K562 (cell line): ENCODE measurements at regions not wholly inside any gene's neighbourhood (a gene's known extent, or its start where the extent isn't known, plus 50 kb on each side); places are given as distances from the start of the nearest gene placed in this dataset.

Source experiments
- ARHGAP35 ChIP-seq: fragments of 450-650 bp; IDR thresholded peaks from 2 replicates; pipeline ENCODE4 v1.6.1; 2018; ENCODE audit not compliant: partially characterized antibody
- BCLAF1 ChIP-seq, 2 experiments: fragments of 450-650 bp in 1 of 2; IDR thresholded peaks; 2 replicates each; pipeline ENCODE4 v1.6.1; 2011 to 2017; ENCODE audit warnings: low read depth in 2 of 2, antibody characterized with exemption in 1 of 2, borderline replicate concordance in 1 of 2, low read length in 1 of 2, mild to moderate bottlenecking in 1 of 2, mixed read lengths in 1 of 2; ENCODE audit not compliant: control insufficient read depth in 1 of 2
- CSDE1 ChIP-seq, 2 experiments: fragments of 450-650 bp; IDR thresholded peaks; 2 replicates each; pipeline ENCODE4 v1.6.1; 2016; ENCODE audit warnings: mild to moderate bottlenecking in 1 of 2
- EP400 ChIP-seq: fragments of 450-650 bp; IDR thresholded peaks from 2 replicates; pipeline ENCODE4 v1.6.1; 2017; ENCODE audit warnings: antibody characterized with exemption, mild to moderate bottlenecking, moderate library complexity
- HIVEP1 ChIP-seq: fragments of 250-450 bp; sonication (Bioruptor Pico); IDR thresholded peaks from 2 replicates; pipeline ENCODE4 v1.4.0; 2020; ENCODE audit warnings: mild to moderate bottlenecking
- JUN ChIP-seq, 2 experiments: sonication (generic) in 1 of 2; formaldehyde crosslinking in 1 of 2; IDR thresholded peaks; 2 replicates each; pipeline versions ENCODE4 v1.6.1 to v1.8.0; 2012 to 2022; ENCODE audit warnings: borderline replicate concordance in 2 of 2, mild to moderate bottlenecking in 2 of 2, improper control_type of control experiment in 1 of 2, low read depth in 1 of 2, low read length in 1 of 2, missing genetic modification reagents in 1 of 2
- NRF1 ChIP-seq, 2 experiments: fragments of 450-650 bp; IDR thresholded peaks in 1 of 2; conservative IDR thresholded peaks in 1 of 2; 2 replicates each; pipeline ENCODE4 v1.6.1; 2014; ENCODE audit warnings: mild to moderate bottlenecking in 2 of 2
- POU5F1 ChIP-seq: fragments of 150-350 bp; IDR thresholded peaks from 2 replicates; pipeline ENCODE4 v1.6.1; 2014; ENCODE audit warnings: borderline replicate concordance, low read length, low read depth, mild to moderate bottlenecking; ENCODE audit not compliant: partially characterized antibody
- RAD21 ChIP-seq, 2 experiments: fragments of 250-450 bp in 1 of 2; fragments of 450-650 bp in 1 of 2; sonication (Bioruptor Pico) in 1 of 2; formaldehyde crosslinking in 1 of 2; IDR thresholded peaks in 1 of 2; conservative IDR thresholded peaks in 1 of 2; 2 replicates each; pipeline versions ENCODE4 v1.4.0 to v1.8.0; 2020 to 2022; ENCODE audit warnings: mild to moderate bottlenecking in 2 of 2, moderate library complexity in 1 of 2
- RBM39 ChIP-seq: fragments of 200-400 bp; formaldehyde crosslinking; optimal IDR thresholded peaks from 2 replicates; pipeline ENCODE3; 2018; ENCODE audit warnings: low read depth, low read length
- SAFB ChIP-seq: fragments of 200-400 bp; formaldehyde crosslinking; IDR thresholded peaks from 2 replicates; pipeline ENCODE4 v1.6.1; 2017; ENCODE audit warnings: low read depth, low read length, borderline replicate concordance
- TCF15 ChIP-seq: fragments of 250-450 bp; sonication (Bioruptor Pico); IDR thresholded peaks from 2 replicates; pipeline ENCODE4 v1.8.0; 2022; ENCODE audit warnings: moderate library complexity, mild to moderate bottlenecking, inconsistent platforms
- ZNF324 ChIP-seq: fragments of 250-450 bp; sonication (Bioruptor Pico); IDR thresholded peaks from 2 replicates; pipeline ENCODE4 v1.4.0; 2020; ENCODE audit warnings: mild to moderate bottlenecking
- ZNF384 ChIP-seq: IDR thresholded peaks from 2 replicates; pipeline ENCODE4 v1.6.1; 2012; ENCODE audit warnings: low read depth, low read length, improper control_type of control experiment
- ZNF655 ChIP-seq: fragments of 250-450 bp; sonication (Bioruptor Pico); IDR thresholded peaks from 2 replicates; pipeline ENCODE4 v1.5.0; 2021
- ZNF764 ChIP-seq: fragments of 250-450 bp; sonication (Bioruptor Pico); IDR thresholded peaks from 2 replicates; pipeline ENCODE4 v1.4.0; 2020; ENCODE audit warnings: low read depth, mild to moderate bottlenecking, moderate library complexity
- TF ChIP-seq, protein P1 (sequence below), 3 experiments: fragments of 200-800 bp in 1 of 3; fragments of 250-450 bp in 1 of 3; fragments of 450-650 bp in 1 of 3; sonication (Bioruptor Pico) in 1 of 3; sonication (Bioruptor generic) in 1 of 3; formaldehyde crosslinking in 1 of 3; IDR thresholded peaks; 2 replicates each; pipeline versions ENCODE4 v1.6.1 to v1.8.0; 2016 to 2022; ENCODE audit warnings: mild to moderate bottlenecking in 2 of 3, missing genetic modification characterization in 2 of 3, missing compliant biosample characterization in 1 of 3, moderate library complexity in 1 of 3

GRCh38 chr12:116360579-116361413 lies 83.3 kb upstream of the MED13L start (continued):
- 0 out of 4 replicates have a peak, but pooled peaks of 1 of the 2 experiments have one; percentile 49 for TF ChIP-seq BCLAF1 (IDR thresholded peaks at IDR 0.05; ENCODE audit: borderline replicate concordance in 1 of 2, control insufficient read depth in 1 of 2, low read depth in 2 of 2, low read length in 1 of 2)
- TF ChIP-seq RBM39: no peak
- peak; percentile 6 to 37; a peak in 2 of 4 replicates for TF ChIP-seq RAD21 (CRISPR knock-in tag; conservative IDR thresholded peaks at IDR 0.05 in 1 of 2, IDR thresholded peaks at IDR 0.05 in 1 of 2)
- 0 out of 4 replicates have a peak, but pooled peaks of 1 of the 2 experiments have one; percentile 9 for TF ChIP-seq CSDE1 (IDR thresholded peaks at IDR 0.05)
- no peak for TF ChIP-seq TCF15 (CRISPR knock-in tag)
- TF ChIP-seq EP400: peak; percentile 75
- TF ChIP-seq ZNF384: no peak
- no peak for TF ChIP-seq HIVEP1 (CRISPR knock-in tag)
- no peak for TF ChIP-seq ZNF655 (CRISPR knock-in tag)
- TF ChIP-seq SAFB: no peak
- TF ChIP-seq, protein P1, sequence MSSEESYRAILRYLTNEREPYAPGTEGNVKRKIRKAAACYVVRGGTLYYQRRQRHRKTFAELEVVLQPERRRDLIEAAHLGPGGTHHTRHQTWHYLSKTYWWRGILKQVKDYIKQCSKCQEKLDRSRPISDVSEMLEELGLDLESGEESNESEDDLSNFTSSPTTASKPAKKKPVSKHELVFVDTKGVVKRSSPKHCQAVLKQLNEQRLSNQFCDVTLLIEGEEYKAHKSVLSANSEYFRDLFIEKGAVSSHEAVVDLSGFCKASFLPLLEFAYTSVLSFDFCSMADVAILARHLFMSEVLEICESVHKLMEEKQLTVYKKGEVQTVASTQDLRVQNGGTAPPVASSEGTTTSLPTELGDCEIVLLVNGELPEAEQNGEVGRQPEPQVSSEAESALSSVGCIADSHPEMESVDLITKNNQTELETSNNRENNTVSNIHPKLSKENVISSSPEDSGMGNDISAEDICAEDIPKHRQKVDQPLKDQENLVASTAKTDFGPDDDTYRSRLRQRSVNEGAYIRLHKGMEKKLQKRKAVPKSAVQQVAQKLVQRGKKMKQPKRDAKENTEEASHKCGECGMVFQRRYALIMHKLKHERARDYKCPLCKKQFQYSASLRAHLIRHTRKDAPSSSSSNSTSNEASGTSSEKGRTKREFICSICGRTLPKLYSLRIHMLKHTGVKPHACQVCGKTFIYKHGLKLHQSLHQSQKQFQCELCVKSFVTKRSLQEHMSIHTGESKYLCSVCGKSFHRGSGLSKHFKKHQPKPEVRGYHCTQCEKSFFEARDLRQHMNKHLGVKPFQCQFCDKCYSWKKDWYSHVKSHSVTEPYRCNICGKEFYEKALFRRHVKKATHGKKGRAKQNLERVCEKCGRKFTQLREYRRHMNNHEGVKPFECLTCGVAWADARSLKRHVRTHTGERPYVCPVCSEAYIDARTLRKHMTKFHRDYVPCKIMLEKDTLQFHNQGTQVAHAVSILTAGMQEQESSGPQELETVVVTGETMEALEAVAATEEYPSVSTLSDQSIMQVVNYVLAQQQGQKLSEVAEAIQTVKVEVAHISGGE (CRISPR knock-in tag; IDR thresholded peaks at IDR 0.05): peak in 1 of 3 experiments; percentile 51; a peak in 1 of 6 replicates
- no peak for TF ChIP-seq ZNF764 (CRISPR knock-in tag)
- peak; percentile 83; the same call in 1 of the 2 replicates for TF ChIP-seq JUN (IDR thresholded peaks at IDR 0.05; ENCODE audit: borderline replicate concordance, low read depth, low read length)
- TF ChIP-seq JUN (CRISPR knock-in tag; IDR thresholded peaks at IDR 0.05; ENCODE audit: borderline replicate concordance): no peak
- no peak for TF ChIP-seq ZNF324 (CRISPR knock-in tag)
- TF ChIP-seq NRF1 (conservative IDR thresholded peaks at IDR 0.05 in 1 of 2, IDR thresholded peaks at IDR 0.05 in 1 of 2): no peak
- TF ChIP-seq POU5F1: no peak
- no peak for TF ChIP-seq ARHGAP35
